ENCODE measurements at regions not wholly inside any gene's neighbourhood (a gene's known extent, or its start where the extent isn't known, plus 50 kb on each side); places are given as distances from the start of the nearest gene placed in this dataset.
A peak's percentile ranks its signal among the peaks of the same experiment; 100 is the strongest.
"Not testable (repeated sequence)": the region's sequence is repeated elsewhere in the genome, so short reads cannot be mapped to it uniquely, and the experiment has no call there.

DNA sequence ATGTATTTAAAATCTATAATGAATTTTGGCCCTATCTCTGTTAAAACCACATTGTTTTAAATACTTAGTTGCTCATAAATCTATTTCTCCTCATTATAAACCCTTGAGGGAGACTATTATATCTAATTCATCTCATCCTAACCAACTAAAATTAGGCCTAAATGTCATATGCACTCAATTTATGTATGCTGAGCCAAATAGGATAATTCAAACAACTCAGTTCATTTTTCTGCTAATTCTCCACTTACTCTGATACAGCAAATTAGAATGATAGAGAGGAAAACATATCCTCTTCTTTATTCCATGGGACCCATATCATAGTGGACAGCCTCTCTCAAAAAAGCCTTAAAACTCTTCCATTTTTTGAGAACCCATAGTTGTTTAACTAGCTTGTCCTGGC lies 80.3 kb upstream of the TET2 start:
- intact Hi-C loops (cut with DNase I): no loop called here
- ATAC-seq: no peak
- DNase-seq: no peak

- ATAC-seq: no peak
- intact Hi-C loops (cut with DNase I): no loop called here
- no peak for DNase-seq
These were observed 79.2 kb upstream of the TET2 start for GRCh38 chr4:105067431-105067830.

DNA sequence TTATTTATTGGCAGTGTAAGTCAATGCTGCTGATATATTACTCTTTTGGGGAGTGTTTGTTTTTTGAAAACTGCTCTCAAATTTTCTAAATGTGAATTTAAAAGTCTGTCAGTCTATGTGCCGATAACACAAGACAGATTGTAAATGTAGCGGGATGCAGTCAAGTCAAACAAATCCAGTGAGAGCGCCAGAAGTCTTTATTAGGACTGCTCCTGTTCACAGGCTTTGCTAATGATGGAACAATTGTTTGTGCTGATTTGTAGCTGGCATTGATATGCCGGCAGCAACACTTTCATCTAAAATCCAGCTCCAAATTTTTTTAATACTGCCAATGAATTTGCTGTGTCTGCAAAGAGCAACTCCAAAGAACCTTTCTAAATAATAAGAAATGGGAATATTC lies 78.7 kb upstream of the TET2 start:
- ATAC-seq: no peak
- DNase-seq: no peak
- intact Hi-C loops (cut with DNase I): no loop called here

GRCh38 chr4:105068516-105068915 lies 78.2 kb upstream of the TET2 start:
- DNase-seq (no peak), ATAC-seq (no peak)
- intact Hi-C loops (cut with DNase I): no loop called here

- intact Hi-C loops (cut with DNase I); ATAC-seq; DNase-seq: not testable (repeated sequence)
These were observed 74.6 kb upstream of the TET2 start for GRCh38 chr4:105072095-105072494.

DNA sequence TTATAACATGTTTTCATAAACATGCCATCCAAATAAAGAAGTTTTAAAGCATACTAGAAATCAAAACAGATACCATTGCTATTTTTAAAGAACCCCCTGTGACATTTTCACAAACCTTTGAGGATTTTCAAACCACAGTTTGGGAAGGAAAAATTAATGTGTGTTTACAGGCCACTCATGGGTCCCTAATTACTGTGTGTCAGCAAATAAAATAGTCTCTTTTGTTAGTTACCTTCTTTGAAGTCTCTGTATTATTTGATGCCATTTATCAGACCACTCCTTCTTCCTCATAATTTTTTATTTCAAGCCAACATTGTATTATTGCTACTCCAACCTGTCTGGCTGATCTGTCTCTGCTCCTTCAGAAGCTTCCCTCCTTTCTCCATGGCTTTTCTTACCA lies 72.6 kb upstream of the TET2 start:
- ATAC-seq (no peak), DNase-seq (no peak)
- intact Hi-C loops (cut with DNase I): no loop called here

DNA sequence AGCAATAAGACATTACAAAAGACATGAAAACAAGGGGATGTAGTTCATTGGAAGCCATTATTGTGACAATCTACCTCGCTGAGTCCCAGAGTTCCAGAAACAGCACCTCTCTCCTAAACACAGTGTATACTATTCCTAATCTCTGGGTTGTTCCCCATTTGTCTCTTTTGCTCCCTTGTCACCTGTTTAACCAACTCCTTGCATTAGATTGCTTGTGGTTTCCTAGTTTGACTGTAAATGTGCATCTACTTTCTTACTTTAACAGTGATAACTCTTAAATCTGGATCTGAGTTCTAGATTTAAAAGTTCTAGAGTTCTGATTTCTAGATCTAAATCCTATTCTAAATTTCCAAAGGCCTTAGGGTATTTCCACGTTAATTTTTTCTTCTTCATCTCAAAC lies 71.6 kb upstream of the TET2 start:
- DNase-seq: no peak
- intact Hi-C loops (cut with DNase I): no loop called here
- no peak for ATAC-seq

GRCh38 chr4:105088110-105088879 lies 58.4 kb upstream of the TET2 start:
- no peak for DNase-seq
- peak; percentile 71 to 87 for ATAC-seq
- intact Hi-C loops (cut with DNase I): no loop called here

DNA sequence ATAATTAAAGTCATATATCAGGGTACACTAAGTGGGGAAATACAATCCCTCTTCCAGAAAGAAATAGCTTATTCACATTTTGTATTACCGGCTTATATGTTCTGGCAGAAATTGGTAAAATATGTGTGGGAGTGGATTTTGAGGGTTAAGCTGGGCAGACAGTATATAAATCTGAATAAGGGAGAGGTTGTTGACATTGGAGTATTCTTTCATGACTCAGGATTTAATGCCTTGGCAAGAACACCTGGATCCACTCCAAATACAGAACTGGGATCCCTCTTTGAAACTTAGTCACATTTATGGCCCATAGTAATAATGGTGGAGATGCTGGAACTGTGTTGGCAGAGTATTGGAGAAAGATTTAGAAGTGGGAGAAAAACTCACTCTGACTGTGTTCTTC lies 54.3 kb upstream of the TET2 start:
- DNase-seq: no peak
- intact Hi-C loops (cut with DNase I): no loop called here

GRCh38 chr4:105092768-105093167 lies 53.9 kb upstream of the TET2 start:
- ATAC-seq: no peak
- DNase-seq: no peak
- intact Hi-C loops (cut with DNase I): no loop called here

More for the DNA sequence above, 54.3 kb upstream of the TET2 start:
- ATAC-seq: peak in 1 of 2 donors; percentile 34

- intact Hi-C loops (cut with DNase I): no loop called here
- DNase-seq (no peak), ATAC-seq (no peak)
These were observed 52.7 kb upstream of the TET2 start for GRCh38 chr4:105093975-105094374.
